Endothelial cell of umbilical vein (primary cell): ENCODE measurements at regions not wholly inside any gene's neighbourhood (a gene's known extent, or its start where the extent isn't known, plus 50 kb on each side); places are given as distances from the start of the nearest gene placed in this dataset.

Source experiments
- BruUV-seq: library from RNA; stranded (reverse); fragments of 400-500 nt; replicated peaks from 2 replicates; lab custom pipeline; 2021; lab: Mats Ljungman, UMichigan
- CTCF ChIA-PET: fragments of 300-600, 350-600 bp; sonication (Branson Sonifier 250); formaldehyde crosslinking; loops from one replicate; lab custom pipeline; 2021; ENCODE audit warnings: antibody characterized with exemption, inconsistent platforms; lab: Charles Lee
- POLR2A ChIA-PET: fragments of 300-600, 350-600 bp; sonication (Branson Sonifier 250); formaldehyde crosslinking; loops from one replicate; lab custom pipeline; 2021; ENCODE audit warnings: antibody characterized with exemption, inconsistent platforms; lab: Charles Lee
- DNase-seq: peaks from one replicate; pipeline ENCODE4 v3.0.0-alpha.2; 2011; ENCODE audit warnings: low read depth, low spot score
- FAIRE-seq: peaks from 2 replicates; lab custom pipeline; 2011; peaks lifted over from hg19 to GRCh38; lab: Jason Lieb, UNC
- H2AFZ ChIP-seq: 2 replicates; pipeline ENCODE4 v1.6.0; 2012; ENCODE audit warnings: low read depth, low read length, control low read depth, inconsistent platforms
- H3K27ac ChIP-seq: 2 replicates; pipeline ENCODE4 v1.5.1; 2011; ENCODE audit warnings: low read depth, mild to moderate bottlenecking, control low read depth, low read length, moderate library complexity; ENCODE audit not compliant: insufficient read depth
- H3K27me3 ChIP-seq, 2 experiments: 2 replicates each; pipeline versions ENCODE4 v1.6.0 to v1.6.1; 2011; ENCODE audit warnings: low read length in 2 of 2, mixed read lengths in 1 of 2; ENCODE audit not compliant: control insufficient read depth in 2 of 2, insufficient read depth in 2 of 2
- H3K36me3 ChIP-seq, 2 experiments: 2 replicates in 1 of 2; 3 replicates in 1 of 2; pipeline ENCODE4 v1.5.1; 2011; ENCODE audit warnings: low read length in 2 of 2, mild to moderate bottlenecking in 1 of 2, moderate library complexity in 1 of 2; ENCODE audit not compliant: control insufficient read depth in 2 of 2, insufficient read depth in 2 of 2; ENCODE audit errors: extremely low read depth in 1 of 2
- H3K4me1 ChIP-seq: 3 replicates; pipeline ENCODE4 v1.5.1; 2011; ENCODE audit warnings: mild to moderate bottlenecking, low read length; ENCODE audit not compliant: control insufficient read depth, insufficient read depth; ENCODE audit errors: extremely low read depth
- H3K4me2 ChIP-seq: 2 replicates; pipeline ENCODE4 v1.6.1; 2011; ENCODE audit warnings: low read length, control low read depth, mixed read lengths; ENCODE audit not compliant: insufficient read depth
- H3K4me3 ChIP-seq, 3 experiments: fragments of 200-600 bp in 1 of 3; sonication (generic), shearing (Covaris generic) in 1 of 3; replicated peaks in 1 of 3; 2 replicates each; pipeline ENCODE4 v1.5.1; 2011 to 2016; ENCODE audit warnings: control low read depth in 3 of 3, low read length in 3 of 3, mild to moderate bottlenecking in 2 of 3, inconsistent platforms in 1 of 3, low read depth in 1 of 3, moderate library complexity in 1 of 3; ENCODE audit not compliant: insufficient read depth in 1 of 3
- H3K79me2 ChIP-seq: 2 replicates; pipeline ENCODE4 v1.6.0; 2012; ENCODE audit warnings: low read length, inconsistent platforms; ENCODE audit not compliant: control insufficient read depth, insufficient read depth
- H3K9ac ChIP-seq: replicated peaks from 2 replicates; pipeline ENCODE3; 2011; ENCODE audit warnings: low read length, control low read depth; ENCODE audit not compliant: insufficient read depth; ENCODE audit errors: extremely low read depth
- H3K9me1 ChIP-seq: replicated peaks from 3 replicates; pipeline ENCODE4 v1.6.0; 2011; ENCODE audit warnings: mild to moderate bottlenecking, low read length; ENCODE audit not compliant: control insufficient read depth, insufficient read depth; ENCODE audit errors: extremely low read depth
- H3K9me3 ChIP-seq: replicated peaks from 2 replicates; pipeline ENCODE4 v1.5.1; 2012; ENCODE audit warnings: low read length, inconsistent platforms; ENCODE audit not compliant: control insufficient read depth, insufficient read depth
- H4K20me1 ChIP-seq: replicated peaks from 2 replicates; pipeline ENCODE3; 2011; ENCODE audit warnings: mild to moderate bottlenecking, low read length; ENCODE audit not compliant: control insufficient read depth, insufficient read depth; ENCODE audit errors: extremely low read depth
- CTCF ChIP-seq, 2 donors: IDR thresholded peaks; 1 replicate in 1 of 2; 2 replicates in 1 of 2; pipeline ENCODE4 v1.5.1; 2011; ENCODE audit warnings: low read length in 2 of 2, mild to moderate bottlenecking in 2 of 2, moderate library complexity in 2 of 2, control low read depth in 1 of 2, inconsistent platforms in 1 of 2, low read depth in 1 of 2; ENCODE audit not compliant: insufficient read depth in 1 of 2; ENCODE audit errors: extremely low read depth in 1 of 2
- EZH2 ChIP-seq: IDR thresholded peaks from 2 replicates; pipeline ENCODE4 v1.6.1; 2012; ENCODE audit warnings: borderline replicate concordance, low read depth, mild to moderate bottlenecking, moderate library complexity, low read length, inconsistent platforms; ENCODE audit not compliant: severe bottlenecking
- FOS ChIP-seq: IDR thresholded peaks from 2 replicates; pipeline ENCODE4 v1.6.1; 2011; ENCODE audit warnings: mild to moderate bottlenecking, low read length, moderate library complexity, borderline replicate concordance; ENCODE audit not compliant: insufficient read depth
- GATA2 ChIP-seq: IDR thresholded peaks from 2 replicates; pipeline ENCODE4 v1.7.0; 2011; ENCODE audit warnings: low read depth, mild to moderate bottlenecking, moderate library complexity, mixed read lengths, low read length; ENCODE audit not compliant: insufficient read length, insufficient read depth
- JUN ChIP-seq: IDR thresholded peaks from 2 replicates; pipeline ENCODE4 v1.6.1; 2011; ENCODE audit warnings: borderline replicate concordance, low read depth; ENCODE audit not compliant: insufficient read length, insufficient read depth
- MAX ChIP-seq: IDR thresholded peaks from 2 replicates; pipeline ENCODE4 v1.6.1; 2011; ENCODE audit not compliant: insufficient read depth, insufficient read length
- MYC ChIP-seq: IDR thresholded peaks from one replicate; pipeline ENCODE4 v1.6.1; 2011; ENCODE audit warnings: mild to moderate bottlenecking, low read depth, low read length
- POLR2A ChIP-seq: IDR thresholded peaks from 2 replicates; pipeline ENCODE4 v1.6.1; 2012; ENCODE audit warnings: low read depth, mild to moderate bottlenecking, control low read depth, low read length
- POLR2AphosphoS5 ChIP-seq: IDR thresholded peaks from 2 replicates; pipeline ENCODE4 v1.6.1; 2012; ENCODE audit warnings: low read depth, mild to moderate bottlenecking, control low read depth, low read length, moderate library complexity; ENCODE audit not compliant: insufficient read depth
- dilution Hi-C: fragments of 300-500 bp; cut with MboI; formaldehyde crosslinking; loops from one replicate; pipeline ENCODE4 v1.15.0; 2019; ENCODE audit warnings: low sequenced_read_pairs; ENCODE audit not compliant: extremely low pct_ligation_motif_present
- intact Hi-C: fragments of 100-400 bp; cut with micrococcal nuclease; formaldehyde crosslinking; loops from one replicate; pipeline ENCODE4 v1.10.0; 2022

- no peak for FAIRE-seq
- H2AFZ ChIP-seq = no peak overlapping the region
- no peaks in the 10 kb centered on the region for H3K9me1 ChIP-seq
- BruUV-seq = no TSS peak
- H3K9ac ChIP-seq = no peak overlapping the region
- no peaks in the 10 kb centered on the region for H3K79me2 ChIP-seq
- no peaks in the 10 kb centered on the region for H3K9me3 ChIP-seq
- no peaks in the 10 kb centered on the region for H3K4me1 ChIP-seq
- no peaks in the 10 kb centered on the region for H4K20me1 ChIP-seq
- dilution Hi-C loops = no loop called here
- no peak overlapping the region for H3K4me2 ChIP-seq
- no peak overlapping the region for H3K27ac ChIP-seq
- ChIA-PET CTCF (no interaction called here), POLR2A (no interaction called here)
- no peak overlapping the region for H3K4me3 ChIP-seq
- H3K27me3 ChIP-seq = no peaks in the 10 kb centered on the region
- TF ChIP-seq FOS (no peak), EZH2 (no peak), POLR2A (no peak), MAX (no peak), POLR2AphosphoS5 (no peak), GATA2 (no peak), MYC (no peak), CTCF (IDR thresholded peaks at IDR 0.05; ENCODE audit: extremely low read depth in 1 of 2, insufficient read depth in 1 of 2, low read depth in 1 of 2, low read length in 2 of 2) (no peak), JUN (no peak)
- H3K36me3 ChIP-seq = no peaks in the 10 kb centered on the region
- intact Hi-C loops = no loop called here
- DNase-seq = no peak
These were observed 579.3 kb upstream of the ADGRL4 start for GRCh38 chr1:79585801-79586200.
